ENCODE measurements at regions not wholly inside any gene's neighbourhood (a gene's known extent, or its start where the extent isn't known, plus 50 kb on each side); places are given as distances from the start of the nearest gene placed in this dataset.

GRCh38 chr7:9210114-9210513 lies 776.7 kb downstream of the NXPH1 start:
- no peak for TF ChIP-seq CTCF (IDR thresholded peaks at IDR 0.05; ENCODE audit: insufficient read depth, low read depth, low read length)
- no peak for TF ChIP-seq EZH2 (IDR thresholded peaks at IDR 0.05; ENCODE audit: insufficient read depth, low read length)

Data from astrocyte (in vitro differentiated cells and primary cell).